ENCODE measurements at regions not wholly inside any gene's neighbourhood (a gene's known extent, or its start where the extent isn't known, plus 50 kb on each side); places are given as distances from the start of the nearest gene placed in this dataset.

GRCh38 chr16:48447940-48448536 lies 62.8 kb upstream of the SIAH1 start:
- TF ChIP-seq CTCF (IDR thresholded peaks at IDR 0.05) (no peak), POLR2AphosphoS5 (IDR thresholded peaks at IDR 0.05; ENCODE audit: low read depth, low read length) (no peak), SIN3A (IDR thresholded peaks at IDR 0.05; ENCODE audit: borderline replicate concordance, insufficient read depth, low read depth, low read length) (no peak)

Measured in Panc1 (cell line).